ENCODE measurements at regions not wholly inside any gene's neighbourhood (a gene's known extent, or its start where the extent isn't known, plus 50 kb on each side); places are given as distances from the start of the nearest gene placed in this dataset.

DNA sequence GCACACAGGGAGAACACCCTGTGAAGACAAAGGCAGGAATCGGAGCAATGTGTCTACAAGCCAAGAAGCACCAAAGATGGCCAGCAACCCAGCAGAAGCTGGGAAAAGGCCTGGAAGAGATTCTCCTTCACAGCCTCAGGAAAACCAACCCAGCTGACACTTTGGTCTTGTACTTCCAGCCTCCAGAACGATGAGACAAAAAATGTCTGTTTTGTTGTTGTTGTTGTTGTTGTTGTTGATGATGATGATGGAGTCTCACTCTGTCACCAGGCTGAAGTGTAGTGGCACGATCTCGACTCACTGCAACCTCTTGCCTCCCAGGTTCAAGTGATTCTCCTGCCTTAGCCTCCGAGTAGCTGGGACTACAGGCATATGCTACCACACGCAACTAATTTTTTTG, 157.3 kb downstream of the ETS2 start:
- Mint-ChIP-seq H3K36me3 (ENCODE audit: insufficient read depth, unreplicated experiment) (peaks cover 6% of the 10 kb centered on the region), H3K27me3 (ENCODE audit: insufficient read depth, unreplicated experiment) (no peaks in the 10 kb centered on the region), H3K27ac (ENCODE audit: low read depth, unreplicated experiment) (no peak overlapping the region), H3K4me3 (ENCODE audit: unreplicated experiment) (no peak overlapping the region), H3K4me1 (ENCODE audit: insufficient read depth, unreplicated experiment) (peaks cover 16% of the 10 kb centered on the region), H3K9me3 (ENCODE audit: unreplicated experiment) (peaks cover 17% of the 10 kb centered on the region)
- DNase-seq (ENCODE audit: unreplicated experiment): no peak
- CTCF ChIA-PET: no interaction called here
- POLR2A ChIA-PET: interaction anchor here (1.2 kb wide), 1 partner anchor 17 kb away, joined by 6 read pairs; no protein-coding TSS in a partner anchor
- BruUV-seq (replicated peaks): no TSS peak
- intact Hi-C loops (cut with micrococcal nuclease): no loop called here
- TF ChIP-seq, protein P1, sequence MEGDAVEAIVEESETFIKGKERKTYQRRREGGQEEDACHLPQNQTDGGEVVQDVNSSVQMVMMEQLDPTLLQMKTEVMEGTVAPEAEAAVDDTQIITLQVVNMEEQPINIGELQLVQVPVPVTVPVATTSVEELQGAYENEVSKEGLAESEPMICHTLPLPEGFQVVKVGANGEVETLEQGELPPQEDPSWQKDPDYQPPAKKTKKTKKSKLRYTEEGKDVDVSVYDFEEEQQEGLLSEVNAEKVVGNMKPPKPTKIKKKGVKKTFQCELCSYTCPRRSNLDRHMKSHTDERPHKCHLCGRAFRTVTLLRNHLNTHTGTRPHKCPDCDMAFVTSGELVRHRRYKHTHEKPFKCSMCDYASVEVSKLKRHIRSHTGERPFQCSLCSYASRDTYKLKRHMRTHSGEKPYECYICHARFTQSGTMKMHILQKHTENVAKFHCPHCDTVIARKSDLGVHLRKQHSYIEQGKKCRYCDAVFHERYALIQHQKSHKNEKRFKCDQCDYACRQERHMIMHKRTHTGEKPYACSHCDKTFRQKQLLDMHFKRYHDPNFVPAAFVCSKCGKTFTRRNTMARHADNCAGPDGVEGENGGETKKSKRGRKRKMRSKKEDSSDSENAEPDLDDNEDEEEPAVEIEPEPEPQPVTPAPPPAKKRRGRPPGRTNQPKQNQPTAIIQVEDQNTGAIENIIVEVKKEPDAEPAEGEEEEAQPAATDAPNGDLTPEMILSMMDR (IDR thresholded peaks at IDR 0.05; ENCODE audit: unreplicated experiment): no peak

DNA sequence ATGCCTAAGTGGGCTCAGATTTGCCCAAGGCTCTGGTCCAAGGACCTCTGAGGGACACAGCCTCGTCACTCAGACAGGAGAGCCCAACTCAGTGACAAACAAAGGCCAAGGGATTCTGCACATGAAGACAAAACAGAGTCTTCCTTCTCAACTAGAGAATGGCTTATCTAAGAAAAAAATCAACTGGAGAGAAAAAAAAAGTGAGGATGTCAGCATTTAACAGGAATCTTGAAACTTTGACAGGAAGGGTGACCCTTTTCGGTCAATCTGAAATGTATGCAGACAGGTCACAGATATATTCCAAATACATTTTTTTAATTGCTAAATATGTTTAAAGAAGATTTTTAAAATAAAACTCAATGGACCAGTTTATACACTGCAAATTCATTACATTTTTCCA, 154.5 kb downstream of the ETS2 start:
- no peaks in the 10 kb centered on the region for H3K27me3 Mint-ChIP-seq (ENCODE audit: insufficient read depth, unreplicated experiment)
- CTCF ChIA-PET: interaction anchor here (0.6 to 1.2 kb wide), 3 partner anchors 13 to 465 kb away, joined by 3 read pairs; no protein-coding TSS in a partner anchor
- peaks cover 6% of the 10 kb centered on the region for H3K36me3 Mint-ChIP-seq (ENCODE audit: insufficient read depth, unreplicated experiment)
- TF ChIP-seq, protein P1 (IDR thresholded peaks at IDR 0.05; ENCODE audit: unreplicated experiment): no peak
- peaks cover 26% of the 10 kb centered on the region for H3K4me1 Mint-ChIP-seq (ENCODE audit: insufficient read depth, unreplicated experiment)
- no peak overlapping the region for H3K4me3 Mint-ChIP-seq (ENCODE audit: unreplicated experiment)
- H3K9me3 Mint-ChIP-seq (ENCODE audit: unreplicated experiment): peaks cover 17% of the 10 kb centered on the region
- intact Hi-C loops (cut with micrococcal nuclease): no loop called here
- H3K27ac Mint-ChIP-seq (ENCODE audit: low read depth, unreplicated experiment): no peak overlapping the region
- POLR2A ChIA-PET: interaction anchor here (0.6 to 2.4 kb wide), 4 partner anchors 14 to 47 kb away, joined by 3 to 6 read pairs (median 5); no protein-coding TSS in a partner anchor
- BruUV-seq (replicated peaks): no TSS peak
- DNase-seq (ENCODE audit: unreplicated experiment): no peak

DNA sequence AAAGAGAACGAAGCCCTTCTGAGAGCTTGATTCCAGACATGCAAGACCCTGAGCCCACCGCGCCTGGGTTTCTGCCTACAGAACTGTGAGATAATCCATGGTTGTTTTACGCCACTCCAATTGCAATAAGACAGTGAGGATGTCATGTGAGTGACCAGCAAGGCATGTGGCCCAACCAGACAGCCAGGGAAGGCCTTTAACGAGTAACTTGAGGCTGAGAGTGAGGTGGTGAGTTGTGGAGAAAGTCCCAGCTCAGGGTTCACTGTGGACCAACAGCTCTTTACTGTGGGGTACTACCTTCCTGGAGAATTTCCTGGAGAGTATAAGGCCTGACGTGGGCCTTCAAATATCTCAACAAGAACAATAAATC, 153.9 kb downstream of the ETS2 start:
- Mint-ChIP-seq H3K9me3 (ENCODE audit: unreplicated experiment) (peaks cover 16% of the 10 kb centered on the region), H3K4me3 (ENCODE audit: unreplicated experiment) (no peak overlapping the region), H3K27ac (ENCODE audit: low read depth, unreplicated experiment) (peak overlapping the region; percentile 86), H3K36me3 (ENCODE audit: insufficient read depth, unreplicated experiment) (peaks cover 6% of the 10 kb centered on the region), H3K4me1 (ENCODE audit: insufficient read depth, unreplicated experiment) (peaks cover 31% of the 10 kb centered on the region), H3K27me3 (ENCODE audit: insufficient read depth, unreplicated experiment) (no peaks in the 10 kb centered on the region)
- DNase-seq (ENCODE audit: unreplicated experiment): no peak
- POLR2A ChIA-PET: interaction anchor here (0.6 to 6.3 kb wide), 13 partner anchors 15 to 180 kb away, joined by 3 to 40 read pairs (median 4); partner anchors contain the start of gene ETS2
- CTCF ChIA-PET: interaction anchor here (1.0 to 1.2 kb wide), 2 partner anchors 13 to 30 kb away, joined by 3 read pairs; no protein-coding TSS in a partner anchor
- BruUV-seq (replicated peaks): TSS peak; percentile 85
- TF ChIP-seq, protein P1 (IDR thresholded peaks at IDR 0.05; ENCODE audit: unreplicated experiment): no peak
- intact Hi-C loops (cut with micrococcal nuclease): loop anchor here (2.0 kb wide), 1 partner anchor 47 kb away; no protein-coding TSS in a partner anchor

DNA sequence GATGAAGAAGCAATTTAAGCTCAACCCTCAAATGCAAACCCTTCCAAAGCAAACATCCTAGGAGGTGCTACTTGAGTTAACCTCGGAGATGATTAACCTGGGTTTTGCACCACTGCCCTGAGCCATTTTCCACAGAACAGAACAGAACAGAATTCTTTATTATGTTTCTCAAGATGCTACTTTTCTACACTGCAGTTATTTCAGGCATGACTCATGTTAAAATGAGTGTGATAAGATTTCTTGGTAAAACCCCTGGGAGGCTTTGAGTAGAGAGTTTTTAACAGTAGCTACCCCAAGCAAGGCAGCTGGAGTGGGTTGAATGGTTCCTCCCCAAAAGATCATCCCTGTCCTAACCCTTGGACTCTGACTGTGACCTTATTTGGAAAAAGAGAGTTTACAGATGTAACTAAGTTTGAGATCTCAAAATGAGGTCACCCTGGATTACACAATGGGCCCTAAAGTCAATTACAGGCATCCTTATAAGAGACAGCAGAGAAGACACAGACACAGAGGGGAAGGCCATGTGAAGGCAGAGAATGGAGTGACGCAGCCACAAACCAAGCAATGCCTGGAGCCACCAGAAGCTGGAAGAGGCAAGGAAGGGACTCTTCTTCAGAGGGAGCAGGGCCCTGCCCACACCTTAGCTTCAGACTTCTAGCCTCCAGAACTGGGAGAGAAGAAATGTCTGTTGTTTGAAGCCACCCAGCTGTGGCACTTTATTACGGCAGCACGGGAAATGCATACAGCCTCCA, 153.4 kb downstream of the ETS2 start:
- no peak overlapping the region for H3K4me3 Mint-ChIP-seq (ENCODE audit: unreplicated experiment)
- no peaks in the 10 kb centered on the region for H3K27me3 Mint-ChIP-seq (ENCODE audit: insufficient read depth, unreplicated experiment)
- ChIA-PET POLR2A (interaction anchor here (0.6 to 6.3 kb wide), 19 partner anchors 15 to 179 kb away, joined by 3 to 40 read pairs (median 4); partner anchors contain the start of gene ETS2), CTCF (interaction anchor here (1.0 kb wide), 1 partner anchor 30 kb away, joined by 3 read pairs; no protein-coding TSS in a partner anchor)
- H3K9me3 Mint-ChIP-seq (ENCODE audit: unreplicated experiment): peaks cover 13% of the 10 kb centered on the region
- TF ChIP-seq, protein P1 (IDR thresholded peaks at IDR 0.05; ENCODE audit: unreplicated experiment): no peak
- peaks cover 31% of the 10 kb centered on the region for H3K4me1 Mint-ChIP-seq (ENCODE audit: insufficient read depth, unreplicated experiment)
- no TSS peak for BruUV-seq (replicated peaks)
- intact Hi-C loops (cut with micrococcal nuclease): loop anchor here (2.0 kb wide), 1 partner anchor 46 kb away; no protein-coding TSS in a partner anchor
- H3K36me3 Mint-ChIP-seq (ENCODE audit: insufficient read depth, unreplicated experiment): peaks cover 6% of the 10 kb centered on the region
- peak overlapping the region; percentile 86 for H3K27ac Mint-ChIP-seq (ENCODE audit: low read depth, unreplicated experiment)
- DNase-seq (ENCODE audit: unreplicated experiment): peak; percentile 49
